Stimulated activated naive CD4-positive, alpha-beta T cell (primary cell): ENCODE measurements at regions not wholly inside any gene's neighbourhood (a gene's known extent, or its start where the extent isn't known, plus 50 kb on each side); places are given as distances from the start of the nearest gene placed in this dataset.

Experiments
- DNase-seq, 6 experiments: peaks; one replicate each; lab custom pipeline; 2025; lab: John Stamatoyannopoulos, UW

DNA sequence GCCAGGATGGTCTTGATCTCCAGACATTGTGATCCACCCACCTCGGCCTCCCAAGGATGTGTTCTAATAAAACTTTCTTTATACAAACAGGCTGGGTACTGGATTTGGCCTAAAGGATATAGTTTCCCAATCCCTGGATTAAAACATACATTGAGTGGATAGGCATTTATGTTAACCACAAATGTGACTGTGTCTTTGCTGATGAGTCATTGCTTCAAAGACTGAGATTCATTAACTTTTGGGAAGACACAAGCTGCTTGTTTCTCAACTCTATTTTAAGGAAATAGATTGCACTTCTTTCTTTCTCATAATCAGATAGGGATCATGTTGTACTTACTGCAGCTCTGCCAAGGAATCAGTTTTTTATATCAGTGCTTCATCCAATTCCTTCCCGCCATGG, 131.3 kb upstream of the AGA start:
- DNase-seq, result no peak

DNA sequence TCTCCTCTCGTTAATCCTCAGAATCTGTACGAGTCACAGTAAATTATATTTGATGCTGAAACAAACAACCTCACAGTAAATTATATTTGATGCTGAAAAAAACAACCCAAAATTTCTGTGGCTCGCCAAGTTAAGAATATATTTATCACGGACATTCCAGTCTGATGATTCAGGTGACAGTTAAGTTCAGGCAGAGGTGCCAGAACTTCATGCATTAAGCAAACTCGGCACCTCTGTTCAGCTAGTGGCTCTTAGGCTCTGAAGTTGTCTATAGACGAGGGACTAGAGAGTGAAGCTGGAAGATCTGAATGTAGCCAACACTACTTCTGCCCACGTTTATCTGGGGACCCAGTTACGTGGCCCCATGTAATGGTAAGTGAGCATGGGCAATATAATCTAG, 132.2 kb upstream of the AGA start:
- DNase-seq, result no peak

DNA sequence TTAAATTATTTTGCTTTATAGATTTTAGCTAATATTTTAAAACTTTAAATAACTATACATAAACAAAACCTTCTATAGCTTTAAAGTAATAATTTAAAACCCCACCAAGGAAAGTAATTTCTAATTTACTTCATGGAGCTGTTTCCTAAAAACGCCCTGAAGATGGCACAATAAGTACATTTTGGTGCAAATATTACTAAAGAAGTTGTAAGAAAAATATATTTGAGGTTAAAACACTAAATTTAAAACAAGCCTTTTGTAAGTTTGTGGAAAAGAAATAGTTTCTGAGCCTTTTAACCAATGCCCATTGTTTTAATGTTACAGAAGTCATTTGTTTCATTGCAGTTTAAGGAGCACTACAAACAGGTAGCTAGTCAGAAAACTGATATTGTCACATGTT, 137.4 kb upstream of the AGA start:
- DNase-seq, result no peak

DNA sequence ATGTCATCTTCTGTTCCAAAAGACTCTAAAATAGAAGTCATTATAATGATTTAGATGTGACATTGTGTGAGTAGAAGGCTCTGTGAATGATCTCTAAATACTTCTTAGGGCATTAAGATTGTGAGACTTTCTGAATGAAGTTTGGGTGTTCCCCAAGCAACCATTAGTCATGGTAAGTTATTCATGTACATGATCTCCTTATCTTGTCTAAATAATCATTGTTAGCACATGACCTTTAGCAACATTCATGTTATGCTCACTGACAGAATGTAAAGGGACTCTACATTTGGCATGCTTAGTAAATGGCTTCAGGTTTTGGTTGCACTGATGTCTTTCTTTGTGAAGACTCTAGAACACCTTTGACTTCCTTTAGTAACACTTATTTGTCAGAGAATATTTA, 140.8 kb upstream of the AGA start:
- DNase-seq, result no peak

DNA sequence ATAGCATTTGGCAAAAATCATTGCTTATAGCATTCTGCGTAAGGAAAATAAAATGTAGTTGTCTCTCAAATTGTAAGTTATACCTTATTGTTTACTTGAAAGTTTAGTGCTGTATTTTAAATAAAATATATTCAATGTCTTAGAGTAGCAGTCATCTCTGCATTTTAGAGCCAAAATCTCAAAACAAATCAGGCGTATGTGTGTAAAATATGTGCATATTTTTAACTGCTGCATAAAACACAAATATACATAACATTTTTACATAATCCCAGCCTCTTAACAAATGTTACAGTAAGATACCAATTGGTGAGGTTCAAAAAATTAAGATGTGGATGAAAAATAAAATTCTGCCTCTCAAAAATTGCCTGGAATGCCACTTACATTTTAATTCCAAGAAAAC, 145.8 kb upstream of the AGA start:
- DNase-seq, result no peak

DNA sequence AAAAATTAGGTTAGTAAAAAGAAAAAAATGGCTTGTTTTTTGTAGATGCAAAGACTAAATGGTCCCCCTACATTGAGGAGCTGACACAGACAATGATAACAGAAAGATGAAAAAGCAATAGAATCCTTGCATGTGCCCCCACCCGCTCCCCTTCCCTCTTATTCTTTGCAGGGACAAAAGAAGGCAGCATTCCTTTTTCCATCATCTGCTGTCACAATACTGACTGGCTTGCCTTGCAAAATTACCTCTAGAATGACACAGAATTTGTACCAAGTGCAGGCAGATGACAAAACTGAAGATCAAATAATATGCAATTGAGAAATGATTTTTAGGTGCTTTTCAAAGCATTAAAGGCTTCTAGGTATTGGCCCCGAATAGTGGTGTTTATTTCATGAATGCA, 153.1 kb upstream of the AGA start:
- DNase-seq, result no peak

DNA sequence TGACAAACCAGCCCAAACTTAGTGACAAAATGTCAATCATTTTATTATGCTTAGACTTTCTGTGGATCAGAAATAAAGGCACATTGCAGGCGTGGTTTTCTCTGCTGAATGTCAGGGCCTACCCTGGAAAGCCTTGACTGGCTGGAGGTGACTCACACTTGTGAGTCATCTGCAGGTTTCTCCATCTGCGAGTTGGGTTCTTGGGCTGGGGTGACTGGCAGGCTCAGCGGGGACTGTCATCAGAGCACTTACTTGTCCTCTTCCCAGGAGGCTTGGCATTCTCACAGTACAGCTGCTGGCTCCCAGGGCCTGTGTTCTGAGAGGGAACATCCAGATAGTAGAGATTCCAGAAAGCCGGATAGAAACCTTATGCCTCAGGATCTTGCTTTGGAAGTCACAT, 153.8 kb upstream of the AGA start:
- no peak for DNase-seq

DNA sequence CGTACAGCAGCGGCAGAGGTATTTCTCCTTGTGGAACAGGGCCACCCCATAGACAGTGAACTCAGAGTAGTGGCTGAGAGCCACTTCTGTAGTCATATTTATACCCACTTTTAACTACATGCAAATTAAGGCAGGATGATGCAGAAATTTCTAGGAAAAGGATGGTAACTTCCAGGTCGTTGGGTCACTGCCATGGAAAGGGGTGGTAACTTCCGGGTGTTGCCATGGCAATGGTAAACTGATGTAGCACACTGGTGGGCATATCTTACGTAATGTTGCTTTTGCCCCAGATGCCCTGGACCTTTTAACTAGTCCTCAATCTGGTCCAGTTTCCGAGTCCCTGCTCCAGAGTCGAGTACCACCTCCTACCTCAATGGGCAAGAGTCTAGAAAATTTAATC, 154.8 kb upstream of the AGA start:
- no peak for DNase-seq

DNA sequence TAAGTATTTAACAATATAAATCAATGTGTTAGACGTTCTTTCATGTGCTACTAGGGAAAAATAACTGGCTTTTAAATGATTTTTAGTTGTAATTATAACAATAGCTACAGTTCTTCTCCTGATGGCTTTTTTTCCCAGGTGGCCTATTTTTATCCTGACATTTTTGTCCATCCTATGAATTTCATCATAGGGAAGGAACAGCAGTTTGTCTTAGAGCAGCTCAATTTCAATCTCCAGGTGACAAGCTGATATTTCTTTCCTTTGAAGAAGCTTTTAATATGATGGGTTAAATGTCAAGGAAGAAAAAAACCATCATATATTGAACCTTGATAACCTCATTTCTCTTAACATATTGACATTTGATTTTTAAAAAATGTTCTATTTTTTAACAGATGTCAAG, 163.0 kb upstream of the AGA start:
- DNase-seq, result no peak

DNA sequence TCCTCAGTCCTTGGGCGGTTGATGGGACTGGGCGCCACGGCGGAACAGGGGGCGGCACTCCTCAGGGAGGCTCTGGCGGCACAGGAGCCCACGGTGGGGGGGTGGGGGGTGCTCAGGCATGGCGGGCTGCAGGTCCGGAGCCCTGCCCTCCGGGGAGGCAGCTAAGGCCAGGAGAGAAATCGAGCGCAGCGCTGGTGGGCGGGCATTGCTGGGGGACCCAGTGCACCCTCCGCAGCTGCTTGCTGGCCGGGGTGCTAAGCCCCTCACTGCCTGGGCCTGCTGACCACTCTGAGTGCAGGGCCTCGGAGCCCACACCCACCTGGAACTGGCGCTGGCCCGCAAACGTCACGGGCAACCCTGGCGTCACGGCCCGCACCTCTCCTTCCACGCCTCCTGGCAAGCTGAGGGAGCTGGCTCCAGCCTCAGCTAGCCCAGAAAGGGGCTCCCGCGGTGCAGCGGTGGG, 164.9 kb upstream of the AGA start:
- DNase-seq, result no peak

DNA sequence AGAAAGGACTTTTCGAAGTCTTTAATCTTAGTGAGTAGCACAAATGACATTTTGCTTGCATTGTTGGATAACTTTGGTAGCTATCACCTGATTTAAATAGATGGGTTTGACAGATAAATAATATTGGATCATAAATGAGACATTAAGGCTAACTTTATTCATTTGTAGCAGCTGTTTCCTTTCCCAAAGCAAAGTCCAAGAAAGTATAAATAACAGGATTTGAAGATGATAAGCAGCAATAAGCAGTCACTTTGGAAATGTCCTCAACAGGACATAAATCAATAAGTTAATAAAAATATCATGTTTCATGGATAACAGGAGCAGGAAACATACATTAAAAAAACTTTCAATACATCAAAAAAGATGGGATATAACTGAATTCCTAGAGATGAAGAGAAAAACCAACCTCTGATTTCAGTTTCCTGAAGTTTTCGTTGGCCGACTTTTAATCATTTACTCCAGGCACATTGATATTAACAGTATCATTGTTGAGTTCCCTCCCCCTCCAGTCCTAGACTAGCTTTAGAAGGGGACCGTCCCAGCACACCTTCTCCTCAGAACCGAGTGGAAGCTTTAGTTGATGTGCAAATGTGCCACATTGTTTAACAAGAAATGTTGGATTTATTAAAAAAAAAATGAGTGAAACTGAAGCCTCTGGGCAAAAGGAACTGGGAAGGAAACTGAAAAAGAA, 169.9 kb upstream of the AGA start:
- no peak for DNase-seq

DNA sequence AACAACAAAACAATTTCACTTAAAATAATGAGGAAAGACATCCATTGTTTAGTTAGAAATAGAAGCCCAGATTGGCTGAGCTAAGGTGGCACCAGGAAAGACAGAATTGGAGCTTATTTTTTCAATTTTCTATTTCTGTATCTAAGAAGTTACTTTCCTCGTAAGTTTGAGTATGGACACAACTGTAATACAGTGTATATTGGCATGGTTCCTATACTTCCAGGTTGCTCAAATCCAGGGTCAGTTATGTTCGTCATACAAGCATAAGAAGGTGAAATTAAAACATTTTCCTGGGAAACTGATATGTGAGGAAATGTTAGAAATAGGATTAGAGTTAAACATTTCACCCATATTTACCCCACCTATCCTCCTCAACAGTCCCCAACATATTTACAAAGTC, 170.4 kb upstream of the AGA start:
- no peak for DNase-seq

DNA sequence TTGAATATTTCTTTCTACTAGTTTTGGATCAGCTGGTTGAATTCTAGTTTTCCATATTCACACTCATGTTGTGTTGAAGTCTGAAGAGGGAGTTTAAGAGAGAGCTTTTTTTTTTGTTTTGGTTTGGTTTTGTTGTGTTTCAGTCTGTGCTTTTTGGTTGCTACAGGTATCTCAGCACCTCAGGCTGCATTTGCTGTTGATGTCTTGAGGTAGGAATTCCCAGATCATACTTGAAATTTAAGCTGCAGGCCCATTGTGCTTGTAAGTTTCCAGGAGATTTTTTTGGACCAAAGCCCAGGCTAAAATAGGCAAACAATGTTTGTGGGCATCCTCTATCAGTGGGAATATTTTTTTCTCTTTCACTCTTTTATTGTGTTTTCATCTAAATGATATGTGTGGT, 190.2 kb upstream of the AGA start:
- no peak for DNase-seq

DNA sequence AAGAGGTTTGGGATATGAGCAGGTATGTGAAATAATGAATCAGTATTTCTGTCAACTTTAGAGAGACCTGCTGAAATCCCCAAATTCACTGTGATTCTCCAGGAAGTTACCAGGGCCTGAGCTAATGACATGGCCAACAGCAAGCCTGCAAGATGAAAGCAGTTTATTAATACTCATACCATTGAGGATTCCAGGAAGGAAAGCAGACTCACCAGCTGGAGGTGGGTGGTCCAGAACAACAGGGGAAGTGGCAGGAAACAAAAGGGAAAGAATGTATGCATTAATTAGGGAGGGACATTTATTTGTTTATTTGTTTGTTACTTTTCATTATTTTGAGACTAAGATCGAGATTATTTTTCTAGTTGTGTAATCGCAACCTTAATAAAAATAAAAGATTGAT, 196.6 kb upstream of the AGA start:
- no peak for DNase-seq

DNA sequence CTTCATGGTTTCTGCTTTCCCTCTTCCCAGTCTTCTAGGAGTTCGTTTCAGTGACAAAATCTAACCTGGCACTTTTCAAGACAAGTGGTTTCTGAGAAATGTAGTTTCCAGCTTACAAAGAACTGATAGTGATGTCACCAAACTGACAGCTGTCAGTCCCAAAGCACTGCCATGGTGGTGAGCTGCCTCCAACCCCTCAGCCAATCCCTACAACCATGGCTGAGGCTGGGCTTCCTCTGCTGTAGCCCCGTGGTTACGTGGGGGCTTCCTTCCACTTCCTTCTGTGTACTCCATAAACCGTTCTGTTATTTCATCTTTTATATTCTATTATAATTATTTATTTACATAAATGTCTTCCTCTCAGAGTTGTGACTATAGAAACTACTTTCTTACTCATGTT, 198.6 kb upstream of the AGA start:
- DNase-seq, result no peak

DNA sequence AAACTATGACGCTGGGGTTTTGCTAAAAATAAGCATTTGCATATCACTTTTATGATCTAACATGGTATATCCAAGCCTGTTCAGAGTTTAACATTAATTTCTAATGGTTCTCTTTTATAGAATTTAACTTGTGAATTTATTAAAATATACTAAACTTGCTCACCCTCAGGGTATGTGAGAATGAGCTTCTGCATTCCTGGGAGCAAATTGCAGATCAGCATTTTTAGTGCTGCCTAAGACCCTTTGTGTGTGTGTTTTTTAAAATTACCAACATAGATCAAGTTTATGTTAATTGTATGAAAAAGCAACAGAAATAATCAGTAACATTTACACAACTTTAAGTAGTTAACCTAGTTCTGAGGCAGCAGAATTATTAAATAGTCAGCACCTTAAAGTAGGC, 218.0 kb upstream of the AGA start:
- no peak for DNase-seq

DNA sequence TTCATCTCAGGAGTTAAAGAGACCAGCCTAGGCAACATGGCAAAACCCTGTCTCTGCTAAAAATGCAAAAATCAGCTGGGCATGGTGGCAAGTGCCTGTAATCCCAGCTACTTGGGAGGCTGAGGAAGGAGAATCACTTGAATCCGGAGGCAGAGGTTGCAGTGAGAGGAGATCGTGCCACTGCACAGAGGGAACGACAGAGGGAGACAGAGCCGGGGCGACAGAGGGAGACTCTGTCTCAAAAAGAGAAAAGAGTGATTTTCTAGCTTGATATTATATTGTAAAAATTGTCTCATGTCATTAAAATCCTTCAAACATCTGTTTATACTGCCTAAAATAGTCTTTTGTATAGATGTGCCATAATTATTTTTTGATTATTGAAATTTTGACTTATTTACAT, 225.4 kb upstream of the AGA start:
- DNase-seq, result no peak

DNA sequence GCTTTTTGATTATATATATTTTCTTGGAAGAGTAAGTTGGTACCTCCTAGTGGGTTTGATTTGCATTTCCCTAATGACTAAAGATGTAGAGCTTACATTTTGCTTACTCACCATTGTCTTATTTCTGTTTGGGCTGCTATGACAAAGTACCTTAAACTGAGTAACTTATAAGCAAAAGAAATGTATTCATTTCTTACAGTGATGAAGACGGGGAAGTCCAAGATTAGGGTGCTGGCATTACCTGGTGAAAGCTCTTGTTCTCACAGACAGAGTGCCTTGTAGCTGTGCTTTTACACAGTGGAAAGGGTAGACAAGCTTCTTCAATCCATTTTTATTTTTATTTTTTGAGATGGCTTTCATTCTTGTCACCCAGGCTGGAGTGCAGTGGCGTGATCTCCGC, 229.2 kb upstream of the AGA start:
- no peak for DNase-seq

DNA sequence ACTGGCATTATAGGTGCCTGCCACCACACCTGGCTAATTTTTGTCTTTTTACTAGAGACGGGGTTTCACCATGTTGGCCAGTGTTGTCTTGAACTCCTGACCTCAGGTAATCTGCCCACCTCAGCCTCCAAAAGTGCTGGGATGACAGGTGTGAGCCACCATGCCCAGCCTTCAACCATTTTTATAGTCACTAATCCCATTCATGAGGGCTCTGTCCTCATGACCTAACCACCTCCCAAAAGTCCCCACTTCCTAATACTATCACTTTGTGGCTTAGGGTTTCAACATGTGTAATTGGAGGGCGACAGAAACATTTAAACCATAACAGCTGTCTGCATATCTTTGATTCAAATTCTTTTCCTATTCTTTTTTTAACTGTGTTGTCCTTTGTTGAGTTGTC, 229.6 kb upstream of the AGA start:
- DNase-seq, result no peak

DNA sequence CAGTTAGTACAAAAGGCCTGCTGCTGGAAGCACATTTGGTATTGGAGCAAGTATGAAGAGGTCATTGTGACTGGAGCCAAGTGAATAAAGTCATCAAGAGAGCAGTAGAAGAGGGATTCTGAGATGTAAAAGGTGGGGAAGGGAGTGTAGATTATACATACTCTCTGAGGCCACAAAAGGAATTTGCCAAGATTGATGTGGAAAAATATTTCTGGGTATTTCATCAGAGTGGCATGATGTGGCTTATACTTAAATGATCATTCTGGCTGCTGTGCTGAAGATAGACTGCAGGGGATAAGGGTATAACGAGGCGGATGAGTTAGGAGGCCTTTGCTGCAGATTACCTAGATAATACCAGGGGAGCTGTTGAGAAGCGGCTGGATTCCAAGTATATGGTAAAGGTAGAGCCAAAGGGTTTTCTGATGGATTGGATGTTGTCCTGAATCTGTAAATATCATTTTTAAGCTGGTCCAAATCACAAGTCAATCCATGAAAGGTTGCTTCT, 231.8 kb upstream of the AGA start:
- DNase-seq, result no peak

DNA sequence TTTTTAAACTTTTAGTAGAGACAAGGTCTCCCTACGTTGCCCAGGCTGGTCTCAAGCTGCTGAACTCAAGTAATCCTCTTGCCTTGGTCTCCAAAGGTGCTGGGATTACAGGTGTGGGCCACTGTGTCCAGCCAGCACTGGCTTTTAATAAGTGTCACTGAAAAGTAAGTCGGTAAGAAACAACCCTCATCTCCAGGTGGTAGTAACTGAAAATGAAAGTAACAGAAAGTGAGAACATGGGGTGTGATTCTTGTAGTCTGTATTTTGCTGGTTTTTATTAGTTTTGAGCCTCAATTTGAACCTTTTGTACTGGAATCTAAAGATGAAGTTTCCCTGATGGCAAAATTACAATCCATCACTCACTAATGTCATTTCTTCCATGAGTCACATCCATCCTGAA, 238.1 kb upstream of the AGA start:
- DNase-seq, result no peak

DNA sequence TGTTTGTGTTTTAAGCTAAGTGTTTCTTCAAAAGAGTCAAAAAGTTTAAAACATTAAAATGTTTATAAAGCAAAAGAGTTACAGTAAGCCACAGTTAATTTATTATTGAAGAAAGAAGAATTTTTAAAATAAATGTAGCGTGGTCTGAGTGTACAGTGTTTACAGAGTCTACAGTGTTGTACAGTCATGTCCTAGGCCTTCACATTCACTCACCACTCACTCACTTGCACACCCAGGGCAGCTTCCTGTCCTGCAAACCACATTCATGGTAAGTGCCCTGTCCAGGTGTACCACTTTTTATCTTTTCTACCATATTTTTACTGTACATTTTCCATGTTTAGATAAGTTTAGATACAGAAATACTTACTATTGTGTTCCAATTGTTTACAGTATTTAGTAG, 239.7 kb upstream of the AGA start:
- DNase-seq, result no peak

DNA sequence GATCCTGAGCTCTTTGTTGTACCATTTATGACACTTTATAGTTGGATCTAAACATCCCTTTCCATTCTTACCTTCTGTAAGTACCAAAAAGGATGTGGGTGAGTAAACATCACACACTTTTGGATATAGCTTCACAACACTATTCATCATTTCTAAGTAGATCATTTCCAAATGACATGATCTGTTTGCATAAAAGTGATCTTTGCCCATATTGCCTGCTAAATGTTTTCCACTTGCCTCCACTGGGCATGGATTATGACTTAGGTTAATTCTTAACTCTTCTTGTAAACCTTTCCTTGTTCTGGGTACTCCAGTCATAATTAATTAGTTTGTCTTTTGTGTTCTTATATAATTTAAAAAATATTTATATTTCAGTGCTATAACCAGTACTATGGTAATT, 244.9 kb upstream of the AGA start:
- DNase-seq, result no peak

DNA sequence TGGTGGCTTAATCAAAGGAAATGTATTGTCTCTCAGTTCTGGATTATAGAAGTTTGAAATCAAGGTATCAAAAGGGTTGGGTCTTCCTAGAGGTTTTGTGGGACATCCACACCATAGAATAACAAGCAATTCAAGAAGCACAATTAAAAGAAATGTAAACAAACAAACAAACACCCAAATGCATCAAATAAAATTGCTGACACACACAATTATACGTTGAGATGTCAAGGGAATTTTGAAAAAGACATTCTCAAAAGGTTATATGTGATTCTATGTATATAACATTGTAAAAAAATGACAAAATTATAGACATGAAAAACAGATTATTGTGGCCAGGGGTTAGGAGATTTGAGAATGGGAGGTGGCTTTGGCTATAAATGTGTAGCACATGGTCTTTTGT, 250.7 kb upstream of the AGA start:
- DNase-seq, result no peak
